Liver (tissue), 8 donors: ENCODE measurements at regions not wholly inside any gene's neighbourhood (a gene's known extent, or its start where the extent isn't known, plus 50 kb on each side); places are given as distances from the start of the nearest gene placed in this dataset.

Experiments
- DNase-seq: peaks from one replicate; pipeline ENCODE4 v3.0.0-alpha.2; 2017; ENCODE audit warnings: low spot score
- H3K27ac ChIP-seq, 2 donors: one replicate each; pipeline ENCODE4 v1.7.0; 2013; ENCODE audit warnings: inconsistent platforms in 2 of 2, low read length in 2 of 2, control low read depth in 1 of 2, low read depth in 1 of 2, mild to moderate bottlenecking in 1 of 2
- H3K27me3 ChIP-seq, 4 donors: one replicate each; pipeline versions ENCODE4 v1.6.1 to v1.7.0; 2013; ENCODE audit warnings: low read length in 3 of 4, inconsistent platforms in 1 of 4, mild to moderate bottlenecking in 1 of 4, moderate library complexity in 1 of 4; ENCODE audit not compliant: control insufficient read depth in 4 of 4, insufficient read depth in 4 of 4
- H3K36me3 ChIP-seq, 4 donors: one replicate each; pipeline versions ENCODE4 v1.6.1 to v1.7.0; 2013; ENCODE audit warnings: low read length in 3 of 4, mild to moderate bottlenecking in 3 of 4, low read depth in 1 of 4, moderate library complexity in 1 of 4; ENCODE audit not compliant: control insufficient read depth in 4 of 4, insufficient read depth in 3 of 4
- H3K4me1 ChIP-seq, 4 donors: one replicate each; pipeline versions ENCODE4 v1.6.1 to v1.7.0; 2013; ENCODE audit warnings: low read length in 3 of 4, mild to moderate bottlenecking in 3 of 4, moderate library complexity in 1 of 4; ENCODE audit not compliant: control insufficient read depth in 4 of 4, insufficient read depth in 4 of 4
- H3K4me3 ChIP-seq, 3 donors: one replicate each; pipeline versions ENCODE4 v1.6.1 to v1.7.0; 2013; ENCODE audit warnings: low read length in 3 of 3, control low read depth in 1 of 3, low read depth in 1 of 3, mild to moderate bottlenecking in 1 of 3
- H3K9ac ChIP-seq, 2 donors: one replicate each; pipeline ENCODE4 v1.7.0; 2013; ENCODE audit warnings: low read length in 2 of 2, mild to moderate bottlenecking in 2 of 2, moderate library complexity in 2 of 2, control low read depth in 1 of 2, low read depth in 1 of 2
- H3K9me3 ChIP-seq, 4 donors: one replicate each; pipeline versions ENCODE4 v1.6.1 to v1.7.0; 2013; ENCODE audit warnings: low read length in 3 of 4; ENCODE audit not compliant: control insufficient read depth in 4 of 4
- EGR1 ChIP-seq, 2 donors: IDR thresholded peaks; 2 replicates each; pipeline ENCODE4 v1.6.1; 2016 to 2018; ENCODE audit warnings: antibody characterized with exemption in 2 of 2, low read depth in 2 of 2
- FOXA1 ChIP-seq: IDR thresholded peaks from 2 replicates; pipeline ENCODE4 v1.6.1; 2016; ENCODE audit warnings: antibody characterized with exemption
- FOXA2 ChIP-seq: IDR thresholded peaks from 2 replicates; pipeline ENCODE4 v1.6.1; 2016; ENCODE audit warnings: antibody characterized with exemption
- GABPA ChIP-seq, 2 donors: IDR thresholded peaks in 1 of 2; conservative IDR thresholded peaks in 1 of 2; 2 replicates each; pipeline ENCODE4 v1.6.1; 2016; ENCODE audit warnings: antibody characterized with exemption in 2 of 2, mild to moderate bottlenecking in 1 of 2, moderate library complexity in 1 of 2
- HNF4A ChIP-seq, 2 donors: conservative IDR thresholded peaks; 2 replicates each; pipeline ENCODE4 v1.6.1; 2016; ENCODE audit warnings: antibody characterized with exemption in 2 of 2, mild to moderate bottlenecking in 2 of 2
- HNF4G ChIP-seq: IDR thresholded peaks from 2 replicates; pipeline ENCODE4 v1.6.1; 2016; ENCODE audit warnings: antibody characterized with exemption
- JUND ChIP-seq, 2 donors: IDR thresholded peaks; 2 replicates each; pipeline ENCODE4 v1.6.1; 2016; ENCODE audit warnings: antibody characterized with exemption in 2 of 2
- NR2F2 ChIP-seq: IDR thresholded peaks from 2 replicates; pipeline ENCODE4 v1.6.1; 2016; ENCODE audit warnings: antibody characterized with exemption
- RAD21 ChIP-seq, 2 donors: IDR thresholded peaks; 2 replicates each; pipeline ENCODE4 v1.6.1; 2016; ENCODE audit warnings: antibody characterized with exemption in 2 of 2, mild to moderate bottlenecking in 2 of 2
- RXRA ChIP-seq, 2 donors: IDR thresholded peaks; 2 replicates each; pipeline ENCODE4 v1.6.1; 2017 to 2018; ENCODE audit warnings: antibody characterized with exemption in 2 of 2, mild to moderate bottlenecking in 1 of 2
- SP1 ChIP-seq: IDR thresholded peaks from 2 replicates; pipeline ENCODE4 v1.6.1; 2018; ENCODE audit warnings: antibody characterized with exemption, mild to moderate bottlenecking
- TAF1 ChIP-seq: conservative IDR thresholded peaks from 2 replicates; pipeline ENCODE4 v1.6.1; 2016; ENCODE audit warnings: antibody characterized with exemption, mild to moderate bottlenecking
- YY1 ChIP-seq: IDR thresholded peaks from 2 replicates; pipeline ENCODE4 v1.6.1; 2016; ENCODE audit warnings: antibody characterized with exemption, mild to moderate bottlenecking
- WGBS: extraction: QIAGEN DNeasy Blood & Tissue Kit; methylation state at CpG from one replicate; pipeline ENCODE4 v1.1.7; 2013; 5-methylcytosine and 5-hydroxymethylcytosine counted together
- TF ChIP-seq, protein P1 (sequence below): IDR thresholded peaks from 2 replicates; pipeline ENCODE4 v1.6.1; 2016; ENCODE audit warnings: antibody characterized with exemption, mild to moderate bottlenecking
- TF ChIP-seq, protein P2 (sequence below): IDR thresholded peaks from 2 replicates; pipeline ENCODE4 v1.6.1; 2016; ENCODE audit warnings: antibody characterized with exemption
- TF ChIP-seq, protein P3 (sequence below): IDR thresholded peaks from 2 replicates; pipeline ENCODE4 v1.6.1; 2016; ENCODE audit warnings: antibody characterized with exemption
- TF ChIP-seq, protein P4 (sequence below): IDR thresholded peaks from 2 replicates; pipeline ENCODE4 v1.6.1; 2016; ENCODE audit warnings: antibody characterized with exemption
- TF ChIP-seq, protein P5 (sequence below): fragments of 150-350 bp; IDR thresholded peaks from 2 replicates; pipeline ENCODE4 v1.5.1; 2017; ENCODE audit warnings: improper control_type of control experiment, low read depth, low read length; ENCODE audit not compliant: missing input control
- donor health status: healthy.
- donor health status: healthy.
- donor health status: healthy.
- donor health status: healthy.
- donor health status: healthy.

DNA sequence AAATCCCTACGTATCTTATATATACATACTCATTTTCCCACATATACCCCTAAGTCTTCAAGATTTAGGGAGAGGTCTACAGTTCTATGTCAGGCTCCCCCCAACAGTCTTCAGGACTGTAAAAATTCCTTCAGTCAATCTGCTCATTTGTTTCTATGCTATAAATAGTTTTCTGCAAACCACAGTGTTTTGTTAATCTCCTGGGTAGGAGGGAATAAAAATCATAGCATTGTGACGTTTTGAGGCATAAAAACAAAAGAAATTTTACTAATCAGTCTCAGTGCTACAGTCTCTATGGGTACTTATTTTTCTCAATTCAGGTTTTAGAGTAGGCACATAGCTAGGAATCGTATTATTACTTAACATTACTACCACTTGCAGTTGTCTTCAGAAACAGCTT, 552.8 kb upstream of the LRRC4C start:
- Histone ChIP-seq H3K4me3 (no peak overlapping the region), H3K36me3 (no peaks in the 10 kb centered on the region), H3K27me3 (no peaks in the 10 kb centered on the region), H3K9me3 (peaks cover 0 to 3% (median 0%) of the 10 kb centered on the region in 4 donors), H3K4me1 (no peaks in the 10 kb centered on the region), H3K9ac (no peak overlapping the region), H3K27ac (no peak overlapping the region)
- DNase-seq = no peak
- TF ChIP-seq HNF4G (no peak), TAF1 (no peak), YY1 (no peak), JUND (IDR thresholded peaks at IDR 0.05) (no peak), GABPA (IDR thresholded peaks at IDR 0.05 in 1 of 2, conservative IDR thresholded peaks at IDR 0.05 in 1 of 2) (no peak), FOXA2 (no peak), SP1 (no peak), RXRA (IDR thresholded peaks at IDR 0.05) (no peak), HNF4A (conservative IDR thresholded peaks at IDR 0.05) (no peak), NR2F2 (no peak), FOXA1 (no peak), EGR1 (IDR thresholded peaks at IDR 0.05; ENCODE audit: low read depth in 2 of 2) (no peak), RAD21 (IDR thresholded peaks at IDR 0.05) (no peak)
- TF ChIP-seq, protein P1, sequence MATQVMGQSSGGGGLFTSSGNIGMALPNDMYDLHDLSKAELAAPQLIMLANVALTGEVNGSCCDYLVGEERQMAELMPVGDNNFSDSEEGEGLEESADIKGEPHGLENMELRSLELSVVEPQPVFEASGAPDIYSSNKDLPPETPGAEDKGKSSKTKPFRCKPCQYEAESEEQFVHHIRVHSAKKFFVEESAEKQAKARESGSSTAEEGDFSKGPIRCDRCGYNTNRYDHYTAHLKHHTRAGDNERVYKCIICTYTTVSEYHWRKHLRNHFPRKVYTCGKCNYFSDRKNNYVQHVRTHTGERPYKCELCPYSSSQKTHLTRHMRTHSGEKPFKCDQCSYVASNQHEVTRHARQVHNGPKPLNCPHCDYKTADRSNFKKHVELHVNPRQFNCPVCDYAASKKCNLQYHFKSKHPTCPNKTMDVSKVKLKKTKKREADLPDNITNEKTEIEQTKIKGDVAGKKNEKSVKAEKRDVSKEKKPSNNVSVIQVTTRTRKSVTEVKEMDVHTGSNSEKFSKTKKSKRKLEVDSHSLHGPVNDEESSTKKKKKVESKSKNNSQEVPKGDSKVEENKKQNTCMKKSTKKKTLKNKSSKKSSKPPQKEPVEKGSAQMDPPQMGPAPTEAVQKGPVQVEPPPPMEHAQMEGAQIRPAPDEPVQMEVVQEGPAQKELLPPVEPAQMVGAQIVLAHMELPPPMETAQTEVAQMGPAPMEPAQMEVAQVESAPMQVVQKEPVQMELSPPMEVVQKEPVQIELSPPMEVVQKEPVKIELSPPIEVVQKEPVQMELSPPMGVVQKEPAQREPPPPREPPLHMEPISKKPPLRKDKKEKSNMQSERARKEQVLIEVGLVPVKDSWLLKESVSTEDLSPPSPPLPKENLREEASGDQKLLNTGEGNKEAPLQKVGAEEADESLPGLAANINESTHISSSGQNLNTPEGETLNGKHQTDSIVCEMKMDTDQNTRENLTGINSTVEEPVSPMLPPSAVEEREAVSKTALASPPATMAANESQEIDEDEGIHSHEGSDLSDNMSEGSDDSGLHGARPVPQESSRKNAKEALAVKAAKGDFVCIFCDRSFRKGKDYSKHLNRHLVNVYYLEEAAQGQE = no peak
- TF ChIP-seq, protein P2, sequence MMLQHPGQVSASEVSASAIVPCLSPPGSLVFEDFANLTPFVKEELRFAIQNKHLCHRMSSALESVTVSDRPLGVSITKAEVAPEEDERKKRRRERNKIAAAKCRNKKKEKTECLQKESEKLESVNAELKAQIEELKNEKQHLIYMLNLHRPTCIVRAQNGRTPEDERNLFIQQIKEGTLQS = no peak
- TF ChIP-seq, protein P3, sequence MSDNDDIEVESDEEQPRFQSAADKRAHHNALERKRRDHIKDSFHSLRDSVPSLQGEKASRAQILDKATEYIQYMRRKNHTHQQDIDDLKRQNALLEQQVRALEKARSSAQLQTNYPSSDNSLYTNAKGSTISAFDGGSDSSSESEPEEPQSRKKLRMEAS = no peak
- TF ChIP-seq, protein P4, sequence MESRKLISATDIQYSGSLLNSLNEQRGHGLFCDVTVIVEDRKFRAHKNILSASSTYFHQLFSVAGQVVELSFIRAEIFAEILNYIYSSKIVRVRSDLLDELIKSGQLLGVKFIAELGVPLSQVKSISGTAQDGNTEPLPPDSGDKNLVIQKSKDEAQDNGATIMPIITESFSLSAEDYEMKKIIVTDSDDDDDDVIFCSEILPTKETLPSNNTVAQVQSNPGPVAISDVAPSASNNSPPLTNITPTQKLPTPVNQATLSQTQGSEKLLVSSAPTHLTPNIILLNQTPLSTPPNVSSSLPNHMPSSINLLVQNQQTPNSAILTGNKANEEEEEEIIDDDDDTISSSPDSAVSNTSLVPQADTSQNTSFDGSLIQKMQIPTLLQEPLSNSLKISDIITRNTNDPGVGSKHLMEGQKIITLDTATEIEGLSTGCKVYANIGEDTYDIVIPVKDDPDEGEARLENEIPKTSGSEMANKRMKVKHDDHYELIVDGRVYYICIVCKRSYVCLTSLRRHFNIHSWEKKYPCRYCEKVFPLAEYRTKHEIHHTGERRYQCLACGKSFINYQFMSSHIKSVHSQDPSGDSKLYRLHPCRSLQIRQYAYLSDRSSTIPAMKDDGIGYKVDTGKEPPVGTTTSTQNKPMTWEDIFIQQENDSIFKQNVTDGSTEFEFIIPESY = no peak
- TF ChIP-seq, protein P5, sequence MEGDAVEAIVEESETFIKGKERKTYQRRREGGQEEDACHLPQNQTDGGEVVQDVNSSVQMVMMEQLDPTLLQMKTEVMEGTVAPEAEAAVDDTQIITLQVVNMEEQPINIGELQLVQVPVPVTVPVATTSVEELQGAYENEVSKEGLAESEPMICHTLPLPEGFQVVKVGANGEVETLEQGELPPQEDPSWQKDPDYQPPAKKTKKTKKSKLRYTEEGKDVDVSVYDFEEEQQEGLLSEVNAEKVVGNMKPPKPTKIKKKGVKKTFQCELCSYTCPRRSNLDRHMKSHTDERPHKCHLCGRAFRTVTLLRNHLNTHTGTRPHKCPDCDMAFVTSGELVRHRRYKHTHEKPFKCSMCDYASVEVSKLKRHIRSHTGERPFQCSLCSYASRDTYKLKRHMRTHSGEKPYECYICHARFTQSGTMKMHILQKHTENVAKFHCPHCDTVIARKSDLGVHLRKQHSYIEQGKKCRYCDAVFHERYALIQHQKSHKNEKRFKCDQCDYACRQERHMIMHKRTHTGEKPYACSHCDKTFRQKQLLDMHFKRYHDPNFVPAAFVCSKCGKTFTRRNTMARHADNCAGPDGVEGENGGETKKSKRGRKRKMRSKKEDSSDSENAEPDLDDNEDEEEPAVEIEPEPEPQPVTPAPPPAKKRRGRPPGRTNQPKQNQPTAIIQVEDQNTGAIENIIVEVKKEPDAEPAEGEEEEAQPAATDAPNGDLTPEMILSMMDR = no peak
- WGBS = 57% methylated on average over 3 of the region's 3 CpGs
